Sigmoid colon (tissue), 6 donors: ENCODE measurements at regions not wholly inside any gene's neighbourhood (a gene's known extent, or its start where the extent isn't known, plus 50 kb on each side); places are given as distances from the start of the nearest gene placed in this dataset.

Source experiments
- DNase-seq: peaks from one replicate; pipeline ENCODE4 v3.0.0-alpha.2; 2019
- H3K27ac ChIP-seq, 4 donors: fragments of 200-600 bp; sonication (generic); one replicate each; pipeline ENCODE4 v1.5.1; 2016 to 2019; ENCODE audit warnings: mild to moderate bottlenecking in 1 of 4
- H3K27me3 ChIP-seq, 3 donors: fragments of 200-600 bp; sonication (generic); one replicate each; pipeline ENCODE4 v1.5.1; 2019; ENCODE audit warnings: mild to moderate bottlenecking in 1 of 3
- H3K36me3 ChIP-seq, 4 donors: fragments of 200-600 bp; sonication (generic); one replicate each; pipeline ENCODE4 v1.5.1; 2016 to 2019
- H3K4me1 ChIP-seq, 4 donors: fragments of 200-600 bp; sonication (generic); one replicate each; pipeline ENCODE4 v1.5.1; 2017 to 2019
- H3K4me3 ChIP-seq, 4 donors: fragments of 200-600 bp; sonication (generic); one replicate each; pipeline ENCODE4 v1.5.1; 2017 to 2019; ENCODE audit warnings: mild to moderate bottlenecking in 2 of 4, moderate library complexity in 1 of 4
- H3K9me3 ChIP-seq, 4 donors: fragments of 200-600 bp in 3 of 4; sonication (generic) in 3 of 4; one replicate each; pipeline versions ENCODE4 v1.5.1 to v1.6.1; 2013 to 2019
- CTCF ChIP-seq, 4 experiments: fragments of 450-650 bp in 3 of 4; fragments of 200-600 bp in 1 of 4; IDR thresholded peaks; one replicate each; pipeline ENCODE4 v1.5.1; 2016 to 2019; ENCODE audit warnings: antibody characterized with exemption in 4 of 4, mild to moderate bottlenecking in 3 of 4, moderate library complexity in 2 of 4
- EP300 ChIP-seq, 4 donors: sonication (generic); formaldehyde crosslinking; IDR thresholded peaks; one replicate each; pipeline ENCODE4 v1.6.1; 2017; ENCODE audit warnings: antibody characterized with exemption in 4 of 4
- POLR2A ChIP-seq, 2 donors: fragments of 450-650 bp; IDR thresholded peaks; one replicate each; pipeline ENCODE4 v1.6.1; 2016; ENCODE audit warnings: antibody characterized with exemption in 2 of 2, mild to moderate bottlenecking in 2 of 2, moderate library complexity in 2 of 2
- POLR2AphosphoS5 ChIP-seq, 4 donors: sonication (generic); formaldehyde crosslinking; IDR thresholded peaks; one replicate each; pipeline ENCODE4 v1.6.1; 2017; ENCODE audit warnings: antibody characterized with exemption in 4 of 4
- WGBS, 2 donors: extraction: QIAGEN DNeasy Blood & Tissue Kit; methylation state at CpG; one replicate each; pipeline ENCODE4 v1.1.7; 2013; 5-methylcytosine and 5-hydroxymethylcytosine counted together
- intact Hi-C: fragments of 100-400 bp; cut with DNase I; formaldehyde crosslinking; loops from one replicate; pipeline ENCODE4 v1.15.1; 2023
- donor health status: healthy with polysubstance abuse.
- donor health status: healthy.

GRCh38 chr13:109971456-109972090, 185.2 kb upstream of the IRS2 start:
- Histone ChIP-seq H3K9me3 (peaks cover 0 to 3% (median under 1%) of the 10 kb centered on the region in 4 donors), H3K4me3 (no peak overlapping the region), H3K27ac (no peak overlapping the region), H3K36me3 (no peaks in the 10 kb centered on the region), H3K27me3 (no peaks in the 10 kb centered on the region), H3K4me1 (no peaks in the 10 kb centered on the region)
- intact Hi-C loops = no loop called here
- no peak for TF ChIP-seq CTCF (IDR thresholded peaks at IDR 0.05)
- TF ChIP-seq POLR2A (IDR thresholded peaks at IDR 0.05) = no peak
- TF ChIP-seq POLR2AphosphoS5 (IDR thresholded peaks at IDR 0.05) = no peak
- TF ChIP-seq EP300 (IDR thresholded peaks at IDR 0.05) = no peak
- WGBS, 2 donors = 93 to 95% methylated on average over 10 of the region's 10 CpGs
- no peak for DNase-seq

- TF ChIP-seq POLR2A (IDR thresholded peaks at IDR 0.05) = no peak
- TF ChIP-seq EP300 (IDR thresholded peaks at IDR 0.05) = no peak
- Histone ChIP-seq H3K9me3 (peaks cover 0 to 3% (median under 1%) of the 10 kb centered on the region in 4 donors), H3K27ac (no peak overlapping the region), H3K4me1 (no peaks in the 10 kb centered on the region), H3K27me3 (no peaks in the 10 kb centered on the region), H3K4me3 (no peak overlapping the region), H3K36me3 (no peaks in the 10 kb centered on the region)
- 81 to 87% methylated on average over 7 of the region's 7 CpGs for WGBS, 2 donors
- no peak for DNase-seq
- intact Hi-C loops = no loop called here
These were observed 184.6 kb upstream of the IRS2 start for GRCh38 chr13:109971006-109971405.

- Histone ChIP-seq H3K27ac (no peak overlapping the region), H3K9me3 (peaks cover 0 to 3% (median under 1%) of the 10 kb centered on the region in 4 donors), H3K27me3 (no peaks in the 10 kb centered on the region), H3K4me3 (no peak overlapping the region), H3K4me1 (no peaks in the 10 kb centered on the region), H3K36me3 (no peaks in the 10 kb centered on the region)
- TF ChIP-seq POLR2AphosphoS5 (IDR thresholded peaks at IDR 0.05) = no peak
- no peak for TF ChIP-seq POLR2A (IDR thresholded peaks at IDR 0.05)
- no peak for TF ChIP-seq EP300 (IDR thresholded peaks at IDR 0.05)
- no peak for TF ChIP-seq CTCF (IDR thresholded peaks at IDR 0.05)
- DNase-seq = no peak
- intact Hi-C loops = no loop called here
- WGBS, 2 donors = 84 to 88% methylated on average over 12 of the region's 12 CpGs
These were observed 182.6 kb upstream of the IRS2 start for GRCh38 chr13:109968876-109969577.

- H3K36me3 ChIP-seq = no peaks in the 10 kb centered on the region
- WGBS, 2 donors = 56 to 63% methylated on average over 13 of the region's 13 CpGs
- peaks cover 0 to 5% (median 0%) of the 10 kb centered on the region in 3 donors for H3K27me3 ChIP-seq
- no peak for TF ChIP-seq POLR2A (IDR thresholded peaks at IDR 0.05)
- no peak for TF ChIP-seq POLR2AphosphoS5 (IDR thresholded peaks at IDR 0.05)
- no peak for TF ChIP-seq EP300 (IDR thresholded peaks at IDR 0.05)
- H3K27ac ChIP-seq = no peak overlapping the region
- H3K9me3 ChIP-seq = peaks cover 0 to 3% (median 0%) of the 10 kb centered on the region in 4 donors
- H3K4me1 ChIP-seq = no peaks in the 10 kb centered on the region
- DNase-seq = no peak
- intact Hi-C loops = no loop called here
- H3K4me3 ChIP-seq = no peak overlapping the region
These were observed 177.7 kb upstream of the IRS2 start for GRCh38 chr13:109963960-109964563.

- TF ChIP-seq POLR2A (IDR thresholded peaks at IDR 0.05) (no peak), EP300 (IDR thresholded peaks at IDR 0.05) (no peak), CTCF (IDR thresholded peaks at IDR 0.05) (no peak), POLR2AphosphoS5 (IDR thresholded peaks at IDR 0.05) (no peak)
- intact Hi-C loops = no loop called here
- Histone ChIP-seq H3K4me3 (no peak overlapping the region), H3K27ac (no peak overlapping the region), H3K4me1 (no peaks in the 10 kb centered on the region), H3K27me3 (peaks cover 0 to 5% (median 0%) of the 10 kb centered on the region in 3 donors), H3K9me3 (peaks cover 0 to 5% (median 0%) of the 10 kb centered on the region in 4 donors), H3K36me3 (no peaks in the 10 kb centered on the region)
- 90% methylated on average over 7 of the region's 7 CpGs for WGBS, 2 donors
- DNase-seq = no peak
These were observed 177.0 kb upstream of the IRS2 start for GRCh38 chr13:109963384-109963783.
